ENCODE measurements at regions not wholly inside any gene's neighbourhood (a gene's known extent, or its start where the extent isn't known, plus 50 kb on each side); places are given as distances from the start of the nearest gene placed in this dataset.

- no peak overlapping the region for H3K27ac ChIP-seq
- no peaks in the 10 kb centered on the region for H3K36me3 ChIP-seq
- H3K27me3 ChIP-seq (ENCODE audit: low read depth): no peaks in the 10 kb centered on the region
- no peak for TF ChIP-seq CTCF (IDR thresholded peaks at IDR 0.05)
- H3K9me3 ChIP-seq: no peaks in the 10 kb centered on the region
- ATAC-seq (no peak), DNase-seq (no peak)
- intact Hi-C loops (cut with DNase I): no loop called here
- H3K4me1 ChIP-seq: peaks cover 13% of the 10 kb centered on the region
- H3K4me3 ChIP-seq: no peak overlapping the region
These were observed 510.5 kb upstream of the PROK2 start for GRCh38 chr3:72295276-72295961.

GRCh38 chr3:72290859-72291638 is 506.1 kb upstream of the PROK2 start:
- H3K9me3 ChIP-seq: no peaks in the 10 kb centered on the region
- ATAC-seq (no peak), DNase-seq (no peak)
- peaks cover 17% of the 10 kb centered on the region for H3K4me1 ChIP-seq
- no peaks in the 10 kb centered on the region for H3K36me3 ChIP-seq
- H3K27me3 ChIP-seq (ENCODE audit: low read depth): no peaks in the 10 kb centered on the region
- H3K27ac ChIP-seq: no peak overlapping the region
- H3K4me3 ChIP-seq: no peak overlapping the region
- intact Hi-C loops (cut with DNase I): no loop called here
- TF ChIP-seq CTCF (IDR thresholded peaks at IDR 0.05): no peak

GRCh38 chr3:72289692-72290071 is 504.7 kb upstream of the PROK2 start:
- intact Hi-C loops (cut with DNase I): no loop called here
- no peak overlapping the region for H3K4me3 ChIP-seq
- no peak overlapping the region for H3K27ac ChIP-seq
- ATAC-seq (no peak), DNase-seq (no peak)
- H3K9me3 ChIP-seq: no peaks in the 10 kb centered on the region
- TF ChIP-seq CTCF (IDR thresholded peaks at IDR 0.05): no peak
- H3K27me3 ChIP-seq (ENCODE audit: low read depth): no peaks in the 10 kb centered on the region
- peaks cover 17% of the 10 kb centered on the region for H3K4me1 ChIP-seq
- no peaks in the 10 kb centered on the region for H3K36me3 ChIP-seq

GRCh38 chr3:72288955-72289691 is 504.2 kb upstream of the PROK2 start:
- Histone ChIP-seq H3K4me1 (peaks cover 17% of the 10 kb centered on the region), H3K36me3 (no peaks in the 10 kb centered on the region), H3K4me3 (peak overlapping the region; percentile 25), H3K27me3 (ENCODE audit: low read depth) (no peaks in the 10 kb centered on the region), H3K27ac (no peak overlapping the region), H3K9me3 (no peaks in the 10 kb centered on the region)
- TF ChIP-seq CTCF (IDR thresholded peaks at IDR 0.05): no peak
- peak; percentile 68 to 70 for ATAC-seq
- intact Hi-C loops (cut with DNase I): no loop called here
- DNase-seq: peak; percentile 66

- Histone ChIP-seq H3K9me3 (peaks cover 2% of the 10 kb centered on the region), H3K4me3 (no peak overlapping the region), H3K36me3 (no peaks in the 10 kb centered on the region), H3K27me3 (ENCODE audit: low read depth) (no peaks in the 10 kb centered on the region), H3K4me1 (peaks cover 17% of the 10 kb centered on the region), H3K27ac (no peak overlapping the region)
- DNase-seq: no peak
- intact Hi-C loops (cut with DNase I): no loop called here
- no peak for ATAC-seq
- no peak for TF ChIP-seq CTCF (IDR thresholded peaks at IDR 0.05)
These were observed 503.0 kb upstream of the PROK2 start for GRCh38 chr3:72287956-72288355.
